SK-MEL-5 (cell line): ENCODE measurements at regions not wholly inside any gene's neighbourhood (a gene's known extent, or its start where the extent isn't known, plus 50 kb on each side); places are given as distances from the start of the nearest gene placed in this dataset.

Experiments used
- DNase-seq: peaks from one replicate; pipeline ENCODE4 v3.0.0-alpha.2; 2016; ENCODE audit warnings: low read depth, low spot score
- in situ Hi-C: cut with HindIII; loops from 2 replicates; pipeline ENCODE4 v1.10.0; 2016; ENCODE audit warnings: low sequenced_read_pairs, high pct_unique_total_duplicates, low pct_unique_long_range_greater_than_20kb

DNA sequence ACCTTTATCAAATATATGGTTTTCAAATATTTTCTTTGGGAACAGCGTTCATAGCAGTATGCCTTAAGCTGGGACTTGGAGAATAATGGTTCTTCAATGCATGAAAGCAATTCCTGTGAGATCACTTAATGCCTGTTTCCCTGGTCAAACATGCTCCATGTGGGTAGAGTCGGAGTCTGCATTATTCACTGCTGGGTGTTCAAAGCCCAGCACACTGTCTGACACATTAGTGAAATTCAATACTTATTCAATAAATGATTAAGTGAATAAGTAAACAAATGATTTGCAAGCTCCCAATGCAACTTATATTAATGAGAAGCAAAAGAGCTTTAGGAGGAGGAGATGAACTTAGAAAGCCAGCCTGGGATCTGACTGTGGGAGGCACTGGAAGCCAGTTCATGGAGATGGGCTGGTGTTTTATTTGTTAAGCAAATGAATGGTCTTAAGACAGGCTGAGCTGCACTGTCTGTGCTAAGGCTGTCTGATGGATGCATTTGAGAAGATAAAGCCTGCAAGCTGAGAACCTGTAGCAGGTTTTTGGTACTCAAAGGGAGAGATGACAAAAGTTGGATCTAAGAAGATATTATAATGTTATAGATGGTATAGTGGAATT, 490.8 kb downstream of the MCTP2 start:
- DNase-seq, result no peak
- in situ Hi-C loops, result no loop called here

GRCh38 chr15:94723801-94724200, 492.4 kb downstream of the MCTP2 start:
- in situ Hi-C loops, result no loop called here
- no peak for DNase-seq

GRCh38 chr15:94731286-94731685, 499.9 kb downstream of the MCTP2 start:
- DNase-seq, result no peak
- in situ Hi-C loops, result no loop called here

GRCh38 chr15:94734460-94734859, 503.1 kb downstream of the MCTP2 start:
- DNase-seq, result no peak
- in situ Hi-C loops, result no loop called here

GRCh38 chr15:94736236-94736635, 504.9 kb downstream of the MCTP2 start:
- in situ Hi-C loops, result no loop called here
- no peak for DNase-seq

- DNase-seq, result no peak
- in situ Hi-C loops, result no loop called here
Observed at GRCh38 chr15:94739639-94740038, 508.3 kb downstream of the MCTP2 start.

- in situ Hi-C loops, result no loop called here
- DNase-seq, result no peak
Observed at GRCh38 chr15:94740469-94740868, 509.1 kb downstream of the MCTP2 start.

DNA sequence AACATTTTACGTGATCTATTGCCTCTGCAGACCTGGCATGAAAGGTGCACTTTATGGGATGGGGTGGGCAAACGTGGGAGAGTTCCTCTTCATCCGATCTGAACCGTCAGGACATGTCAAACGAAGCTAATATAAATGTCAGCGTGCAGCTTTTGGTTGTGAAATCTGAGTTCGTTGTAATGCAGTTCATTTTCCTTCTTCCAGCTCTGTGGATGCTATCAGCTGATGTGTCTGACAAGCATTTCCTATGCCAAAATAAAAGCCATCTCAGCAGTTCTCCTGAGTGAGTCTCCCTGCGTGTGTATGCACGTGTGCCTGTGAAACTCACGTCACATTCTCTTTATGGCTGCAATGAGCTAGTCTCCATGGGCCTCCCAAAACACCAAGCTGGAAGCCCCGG, 512.3 kb downstream of the MCTP2 start:
- in situ Hi-C loops, result no loop called here
- no peak for DNase-seq

GRCh38 chr15:94744080-94744793, 512.9 kb downstream of the MCTP2 start:
- in situ Hi-C loops, result no loop called here
- DNase-seq, result no peak

DNA sequence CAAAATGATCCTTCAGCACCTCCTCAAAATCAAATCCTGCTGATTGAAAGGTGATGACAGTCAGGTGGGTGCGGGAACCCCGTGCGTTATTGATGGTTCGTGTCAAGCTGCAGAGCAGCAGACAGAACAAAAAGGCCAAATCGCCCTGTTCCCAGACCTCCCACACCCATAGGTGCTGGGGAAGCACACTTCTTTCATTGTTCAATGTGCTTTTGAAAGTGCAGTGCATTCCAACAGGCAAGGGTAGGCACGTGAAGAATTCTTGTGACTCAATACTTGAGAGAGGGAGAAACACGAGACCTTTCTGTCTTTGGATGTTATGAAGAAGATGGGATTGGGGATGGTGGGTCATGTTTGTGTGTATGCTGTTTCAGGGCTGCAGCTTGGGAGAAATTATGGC, 514.0 kb downstream of the MCTP2 start:
- DNase-seq, result no peak
- in situ Hi-C loops, result no loop called here

- DNase-seq, result no peak
- in situ Hi-C loops, result no loop called here
Observed at GRCh38 chr15:94747510-94747909, 516.1 kb downstream of the MCTP2 start.

GRCh38 chr15:94749811-94750617, 518.7 kb downstream of the MCTP2 start:
- in situ Hi-C loops, result no loop called here

GRCh38 chr15:94760348-94760747, 529.0 kb downstream of the MCTP2 start:
- DNase-seq, result no peak
- in situ Hi-C loops, result no loop called here

More at GRCh38 chr15:94749811-94750617, 518.7 kb downstream of the MCTP2 start:
- DNase-seq, result no peak

GRCh38 chr15:94761574-94761973, 530.2 kb downstream of the MCTP2 start:
- no peak for DNase-seq
- in situ Hi-C loops, result no loop called here

- DNase-seq, result no peak
- in situ Hi-C loops, result no loop called here
Observed at GRCh38 chr15:94769089-94769488, 537.7 kb downstream of the MCTP2 start.

GRCh38 chr15:94770199-94770598, 538.8 kb downstream of the MCTP2 start:
- in situ Hi-C loops, result no loop called here
- DNase-seq, result no peak

DNA sequence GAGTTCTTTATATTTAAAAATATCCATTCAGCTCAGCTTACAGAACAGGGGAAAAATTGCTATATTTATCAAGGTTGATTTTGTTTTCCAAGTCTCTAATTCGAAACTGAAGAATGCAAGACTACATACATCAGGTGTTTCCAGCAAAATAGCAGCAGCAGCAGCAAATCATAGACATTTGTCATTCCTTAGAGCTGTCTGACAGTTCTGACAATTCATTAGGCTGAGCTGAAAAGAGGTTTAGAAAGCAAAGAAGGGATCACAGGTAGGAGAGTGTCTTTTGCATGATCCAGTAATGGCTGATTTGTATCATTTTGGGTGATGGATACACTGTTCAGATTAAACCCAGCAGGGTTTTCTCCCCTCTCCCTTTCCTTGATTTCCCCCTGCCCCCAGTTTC, 545.7 kb downstream of the MCTP2 start:
- no peak for DNase-seq

DNA sequence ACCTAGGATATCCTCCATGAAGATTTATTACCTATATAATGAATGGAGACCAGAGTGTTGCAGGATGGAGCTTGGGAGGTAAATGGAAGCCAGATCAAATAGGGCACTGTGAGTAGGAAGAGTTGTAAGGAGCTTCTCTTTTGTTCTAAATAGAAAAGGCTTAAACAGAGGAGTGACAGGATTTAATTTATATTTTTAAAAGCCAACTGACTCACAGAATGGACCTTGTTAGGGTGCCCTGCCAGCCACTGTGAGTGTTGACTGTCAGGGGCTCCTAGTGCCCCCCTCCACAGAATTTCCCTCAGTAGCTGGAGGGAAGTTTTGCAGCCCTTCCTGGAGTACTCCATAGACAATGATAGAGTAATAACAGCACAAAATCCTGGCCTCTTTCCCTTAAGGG, 547.5 kb downstream of the MCTP2 start:
- in situ Hi-C loops, result no loop called here
- DNase-seq, result no peak

More for the DNA sequence above, 545.7 kb downstream of the MCTP2 start:
- in situ Hi-C loops, result no loop called here

GRCh38 chr15:94780166-94780565, 548.8 kb downstream of the MCTP2 start:
- DNase-seq, result no peak
- in situ Hi-C loops, result no loop called here
